ENCODE measurements at regions not wholly inside any gene's neighbourhood (a gene's known extent, or its start where the extent isn't known, plus 50 kb on each side); places are given as distances from the start of the nearest gene placed in this dataset.

DNA sequence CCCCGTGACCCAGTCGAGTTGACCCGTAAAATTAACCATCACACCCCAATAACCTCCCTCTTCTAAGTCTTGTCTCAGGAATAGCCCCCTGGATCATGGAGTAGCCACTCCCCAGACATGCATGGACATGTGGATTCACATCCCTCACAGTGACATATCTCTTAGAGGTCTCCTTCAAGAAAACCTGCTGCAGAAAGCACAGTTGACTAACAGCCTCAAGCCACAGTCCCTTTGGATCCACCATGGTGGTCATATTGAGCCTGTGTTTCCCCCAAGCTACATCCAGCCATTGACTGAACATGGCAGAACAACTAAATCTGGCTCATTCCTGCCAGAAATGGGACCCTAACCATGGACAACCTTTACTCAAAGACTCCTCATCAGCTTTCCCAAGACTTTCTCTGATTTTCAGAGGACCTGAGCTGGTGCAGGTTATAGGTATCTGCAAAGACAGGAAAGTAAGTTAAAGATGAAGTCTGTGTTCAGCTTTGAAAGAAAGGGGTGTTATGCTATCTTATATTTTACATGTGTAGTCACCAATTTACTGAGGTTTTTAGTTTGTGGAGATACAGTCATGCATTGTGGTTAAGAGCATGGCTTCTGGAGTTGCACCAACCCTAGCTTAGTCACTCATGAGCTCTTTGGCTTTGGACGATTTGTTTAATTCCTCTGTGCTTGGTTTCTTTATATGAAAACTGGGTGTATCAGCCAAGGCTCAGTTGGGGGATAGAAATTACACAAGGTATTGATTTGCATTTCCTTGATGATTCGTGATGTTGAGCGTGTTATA, 219.1 kb downstream of the MYLK4 start:
- TF ChIP-seq, protein P1, sequence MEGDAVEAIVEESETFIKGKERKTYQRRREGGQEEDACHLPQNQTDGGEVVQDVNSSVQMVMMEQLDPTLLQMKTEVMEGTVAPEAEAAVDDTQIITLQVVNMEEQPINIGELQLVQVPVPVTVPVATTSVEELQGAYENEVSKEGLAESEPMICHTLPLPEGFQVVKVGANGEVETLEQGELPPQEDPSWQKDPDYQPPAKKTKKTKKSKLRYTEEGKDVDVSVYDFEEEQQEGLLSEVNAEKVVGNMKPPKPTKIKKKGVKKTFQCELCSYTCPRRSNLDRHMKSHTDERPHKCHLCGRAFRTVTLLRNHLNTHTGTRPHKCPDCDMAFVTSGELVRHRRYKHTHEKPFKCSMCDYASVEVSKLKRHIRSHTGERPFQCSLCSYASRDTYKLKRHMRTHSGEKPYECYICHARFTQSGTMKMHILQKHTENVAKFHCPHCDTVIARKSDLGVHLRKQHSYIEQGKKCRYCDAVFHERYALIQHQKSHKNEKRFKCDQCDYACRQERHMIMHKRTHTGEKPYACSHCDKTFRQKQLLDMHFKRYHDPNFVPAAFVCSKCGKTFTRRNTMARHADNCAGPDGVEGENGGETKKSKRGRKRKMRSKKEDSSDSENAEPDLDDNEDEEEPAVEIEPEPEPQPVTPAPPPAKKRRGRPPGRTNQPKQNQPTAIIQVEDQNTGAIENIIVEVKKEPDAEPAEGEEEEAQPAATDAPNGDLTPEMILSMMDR (IDR thresholded peaks at IDR 0.05 in 8 of 11, conservative IDR thresholded peaks at IDR 0.05 in 3 of 11) = no peak
- no peak for TF ChIP-seq POLR2AphosphoS5 (IDR thresholded peaks at IDR 0.05)
- no peak for TF ChIP-seq POLR2A (IDR thresholded peaks at IDR 0.05)
